OCI-LY7 (cell line): ENCODE measurements at regions not wholly inside any gene's neighbourhood (a gene's known extent, or its start where the extent isn't known, plus 50 kb on each side); places are given as distances from the start of the nearest gene placed in this dataset.

ENCODE experiments used
- EZH2phosphoT487 ChIP-seq: fragments of 200-600 bp; sonication (generic); IDR thresholded peaks from 2 replicates; pipeline ENCODE4 v1.6.1; 2018; ENCODE audit warnings: low read depth, borderline replicate concordance, mild to moderate bottlenecking, mixed run types, antibody characterized with exemption, low read length, moderate library complexity, mixed read lengths
- TF ChIP-seq, protein P1 (sequence below): fragments of 200-600 bp; sonication (generic); conservative IDR thresholded peaks from 2 replicates; pipeline ENCODE4 v1.5.1; 2014; ENCODE audit warnings: mild to moderate bottlenecking, antibody characterized with exemption, low read length, moderate library complexity, mixed read lengths

- TF ChIP-seq, protein P1, sequence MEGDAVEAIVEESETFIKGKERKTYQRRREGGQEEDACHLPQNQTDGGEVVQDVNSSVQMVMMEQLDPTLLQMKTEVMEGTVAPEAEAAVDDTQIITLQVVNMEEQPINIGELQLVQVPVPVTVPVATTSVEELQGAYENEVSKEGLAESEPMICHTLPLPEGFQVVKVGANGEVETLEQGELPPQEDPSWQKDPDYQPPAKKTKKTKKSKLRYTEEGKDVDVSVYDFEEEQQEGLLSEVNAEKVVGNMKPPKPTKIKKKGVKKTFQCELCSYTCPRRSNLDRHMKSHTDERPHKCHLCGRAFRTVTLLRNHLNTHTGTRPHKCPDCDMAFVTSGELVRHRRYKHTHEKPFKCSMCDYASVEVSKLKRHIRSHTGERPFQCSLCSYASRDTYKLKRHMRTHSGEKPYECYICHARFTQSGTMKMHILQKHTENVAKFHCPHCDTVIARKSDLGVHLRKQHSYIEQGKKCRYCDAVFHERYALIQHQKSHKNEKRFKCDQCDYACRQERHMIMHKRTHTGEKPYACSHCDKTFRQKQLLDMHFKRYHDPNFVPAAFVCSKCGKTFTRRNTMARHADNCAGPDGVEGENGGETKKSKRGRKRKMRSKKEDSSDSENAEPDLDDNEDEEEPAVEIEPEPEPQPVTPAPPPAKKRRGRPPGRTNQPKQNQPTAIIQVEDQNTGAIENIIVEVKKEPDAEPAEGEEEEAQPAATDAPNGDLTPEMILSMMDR = no peak
- no peak for TF ChIP-seq EZH2phosphoT487
Measured at GRCh38 chr2:7450188-7450832, 533.1 kb downstream of the RNF144A start.
